GM21723 (cell line): ENCODE measurements at regions not wholly inside any gene's neighbourhood (a gene's known extent, or its start where the extent isn't known, plus 50 kb on each side); places are given as distances from the start of the nearest gene placed in this dataset.

Source experiments
- ATAC-seq: cut with Tn5 transposase; IDR thresholded peaks from one replicate; pipeline ENCODE4 v1.9.1; 2021; ENCODE audit warnings: mild to moderate bottlenecking, moderate library complexity; ENCODE audit not compliant: unreplicated experiment

DNA sequence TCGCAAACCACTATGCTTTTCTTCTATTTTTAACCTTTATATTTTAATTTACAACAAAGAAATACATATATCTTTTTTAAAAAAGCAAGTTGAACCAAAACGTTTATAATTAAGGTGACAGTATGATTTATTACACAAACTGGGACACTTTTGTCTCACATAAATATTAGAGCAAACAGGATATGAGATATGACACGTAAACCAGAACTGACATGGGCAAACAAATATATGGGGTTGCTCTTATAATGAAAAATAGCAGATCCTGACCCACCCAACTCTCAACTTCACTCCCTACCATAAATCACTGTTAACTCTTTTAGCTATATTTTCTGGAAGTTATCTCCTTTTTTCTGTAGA, 177.0 kb upstream of the EDNRA start:
- no peak for ATAC-seq

GRCh38 chr4:147307896-147308674, 172.8 kb upstream of the EDNRA start:
- ATAC-seq: no peak

- ATAC-seq: no peak
Observed at GRCh38 chr4:147309434-147309833, 171.5 kb upstream of the EDNRA start.

- ATAC-seq: no peak
Observed at GRCh38 chr4:147310312-147310711, 170.6 kb upstream of the EDNRA start.

DNA sequence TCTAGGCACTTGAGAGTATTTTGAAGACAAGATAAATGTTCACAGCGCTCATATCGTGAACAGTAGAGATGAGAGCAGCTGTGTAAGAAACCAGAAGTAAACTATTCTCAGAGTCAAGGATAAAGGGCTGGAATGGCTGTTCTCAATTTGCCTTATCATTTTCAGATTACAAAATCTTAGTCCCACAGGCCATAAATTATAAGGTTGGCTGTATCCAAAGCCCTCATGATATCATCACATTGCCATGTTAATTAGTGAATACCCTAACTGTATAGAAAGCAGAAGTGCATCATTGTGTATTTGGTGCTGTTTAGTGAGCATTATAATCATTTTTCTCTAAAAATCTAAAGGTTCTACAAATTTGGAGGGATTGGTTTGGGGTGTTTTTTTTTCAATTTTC, 168.9 kb upstream of the EDNRA start:
- no peak for ATAC-seq

DNA sequence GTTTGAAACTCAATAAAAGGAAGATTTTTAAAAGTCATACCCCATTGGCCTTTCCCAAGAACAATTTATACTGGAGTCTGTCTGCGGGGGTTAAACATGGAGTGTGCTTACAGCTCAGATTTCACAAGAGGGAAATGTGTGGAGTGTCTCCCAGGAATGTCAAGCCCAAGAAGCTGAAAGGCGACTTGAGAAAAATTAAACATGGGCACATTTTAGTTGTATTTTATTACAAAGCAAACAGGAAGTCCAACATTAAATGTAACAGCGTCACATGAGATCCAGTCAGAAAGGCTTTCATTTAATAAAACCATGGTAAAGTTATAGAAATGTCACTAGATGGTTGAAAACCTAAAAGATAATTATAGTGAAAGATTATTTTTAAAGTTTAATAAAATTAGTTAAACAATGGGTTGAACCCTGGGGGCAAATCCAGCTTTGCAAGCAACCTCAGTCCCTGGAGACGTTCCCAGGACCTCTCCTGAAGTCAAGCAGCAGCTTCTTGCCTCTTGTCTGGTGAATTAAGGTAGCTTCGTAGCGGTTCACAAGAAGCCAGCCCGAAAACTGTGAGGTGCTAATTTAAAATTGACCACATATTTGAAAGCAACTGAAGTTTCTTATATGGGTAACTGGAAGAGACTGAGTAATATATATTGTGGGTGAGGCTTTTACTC, 168.4 kb upstream of the EDNRA start:
- ATAC-seq: no peak

DNA sequence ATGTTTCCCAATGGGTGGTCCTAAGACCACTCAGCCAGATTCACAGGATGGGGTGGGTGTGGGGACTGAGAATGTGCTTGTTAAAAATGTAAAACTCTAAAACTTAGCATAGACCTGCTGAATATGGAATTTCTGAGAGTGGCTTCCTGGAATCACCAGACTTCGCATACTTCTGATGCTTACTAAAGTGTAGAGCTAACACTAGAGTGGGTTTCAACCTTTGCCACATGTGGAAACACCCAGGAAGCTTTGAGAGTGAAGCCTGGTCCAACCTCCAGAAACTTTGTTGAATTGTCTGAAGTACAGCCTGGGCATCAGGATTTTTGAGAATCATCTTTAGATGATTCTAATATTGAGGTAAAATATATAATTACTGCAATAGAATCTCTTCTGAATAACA, 167.8 kb upstream of the EDNRA start:
- no peak for ATAC-seq

- no peak for ATAC-seq
Observed at GRCh38 chr4:147318586-147318985, 162.3 kb upstream of the EDNRA start.

GRCh38 chr4:147325571-147325981, 155.3 kb upstream of the EDNRA start:
- no peak for ATAC-seq

DNA sequence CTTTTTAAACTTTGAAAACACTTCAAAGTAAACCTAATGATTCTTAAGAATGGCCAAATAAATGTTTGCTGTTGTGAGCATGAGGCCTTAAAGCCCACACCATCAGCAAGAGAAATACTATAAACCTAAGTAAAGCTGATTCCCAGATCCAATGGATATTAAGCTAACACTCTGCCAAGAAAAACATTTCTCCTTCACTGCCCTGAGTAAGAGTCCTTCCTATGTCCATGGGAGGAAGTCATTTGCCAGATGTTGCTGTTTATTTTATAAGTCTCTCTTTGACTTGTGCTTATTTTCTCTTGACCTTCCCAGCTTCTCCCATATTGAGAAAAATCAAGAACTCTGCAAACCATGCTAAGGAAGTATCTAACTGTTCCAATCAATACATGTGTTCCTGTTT, 154.3 kb upstream of the EDNRA start:
- ATAC-seq: no peak

DNA sequence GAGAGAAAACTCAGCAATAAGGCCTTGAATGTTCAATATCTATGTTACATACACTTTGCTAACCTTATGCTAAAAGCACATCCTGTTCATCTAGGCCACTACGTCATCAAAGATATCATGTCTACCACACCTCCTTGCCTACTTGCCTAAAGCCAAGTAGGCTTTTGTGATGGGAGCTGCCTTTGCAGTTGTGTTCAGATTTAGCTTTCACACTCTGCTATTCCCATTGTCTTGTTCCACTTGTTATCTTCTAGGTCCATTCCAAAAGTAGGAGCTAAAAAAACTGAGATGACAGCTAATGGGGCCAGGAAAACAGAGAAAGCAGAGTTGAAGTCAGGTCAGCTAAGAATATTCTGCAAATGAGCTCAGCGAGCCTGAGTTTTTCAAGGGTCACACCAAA, 153.6 kb upstream of the EDNRA start:
- ATAC-seq: no peak

- ATAC-seq: no peak
Observed at GRCh38 chr4:147328189-147328588, 152.7 kb upstream of the EDNRA start.

GRCh38 chr4:147328756-147329446, 152.0 kb upstream of the EDNRA start:
- ATAC-seq: no peak

DNA sequence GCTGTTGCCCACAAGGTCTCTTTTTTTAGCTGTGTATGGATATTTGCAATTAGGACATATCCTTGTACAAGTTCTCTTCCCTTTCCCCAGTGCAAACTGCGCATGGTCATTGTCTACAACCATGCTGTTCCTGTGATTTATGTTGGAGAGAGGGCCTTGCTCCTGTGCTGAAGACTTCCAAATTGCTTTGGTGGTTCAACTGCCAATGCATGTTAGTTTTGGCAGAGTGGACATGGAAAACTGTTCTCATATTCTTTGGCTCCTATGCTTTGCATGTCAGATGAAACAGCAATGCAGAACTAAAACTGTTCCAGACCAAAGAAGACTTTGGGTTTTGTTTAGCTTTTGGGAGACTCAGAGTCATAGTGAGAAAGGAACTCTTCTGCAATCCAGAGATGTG, 148.8 kb upstream of the EDNRA start:
- ATAC-seq: no peak

DNA sequence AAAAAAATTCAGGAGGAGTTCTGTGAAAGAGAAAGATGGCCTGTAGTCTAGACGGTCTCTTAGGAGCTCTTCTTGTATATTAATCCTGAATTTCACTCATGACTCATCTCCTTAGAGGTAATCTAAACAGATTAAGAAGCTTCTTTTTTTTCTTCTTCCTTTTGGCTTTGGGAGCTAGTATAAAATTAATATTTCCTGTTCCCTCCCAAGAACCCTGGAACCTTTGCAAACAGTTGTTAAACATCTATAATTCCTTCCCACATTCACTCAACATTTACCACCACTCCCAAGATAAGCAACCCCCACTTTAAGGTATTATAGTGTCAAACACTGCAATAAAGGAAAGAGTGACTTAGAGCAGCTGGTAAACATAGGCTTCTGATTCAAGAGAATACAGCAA, 146.4 kb upstream of the EDNRA start:
- no peak for ATAC-seq

DNA sequence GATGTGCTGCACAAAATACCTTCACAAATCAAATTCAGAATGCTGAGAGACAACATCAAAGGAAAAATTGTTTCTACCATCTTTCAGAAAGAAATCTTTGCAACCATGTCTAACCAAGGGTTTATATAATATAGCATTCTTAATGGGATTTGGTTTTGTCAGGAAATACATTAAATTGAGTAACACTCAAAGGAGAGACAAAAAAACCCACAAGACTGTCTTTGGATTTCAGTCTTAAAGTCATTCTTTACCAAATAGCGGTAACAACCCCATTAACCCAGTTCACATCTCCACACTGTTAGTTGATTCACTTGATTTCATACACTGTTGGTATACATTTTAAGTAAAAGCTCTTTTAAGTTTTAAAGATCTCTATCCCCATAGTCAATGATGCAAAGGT, 145.7 kb upstream of the EDNRA start:
- ATAC-seq: no peak

GRCh38 chr4:147336252-147336651, 144.6 kb upstream of the EDNRA start:
- no peak for ATAC-seq

DNA sequence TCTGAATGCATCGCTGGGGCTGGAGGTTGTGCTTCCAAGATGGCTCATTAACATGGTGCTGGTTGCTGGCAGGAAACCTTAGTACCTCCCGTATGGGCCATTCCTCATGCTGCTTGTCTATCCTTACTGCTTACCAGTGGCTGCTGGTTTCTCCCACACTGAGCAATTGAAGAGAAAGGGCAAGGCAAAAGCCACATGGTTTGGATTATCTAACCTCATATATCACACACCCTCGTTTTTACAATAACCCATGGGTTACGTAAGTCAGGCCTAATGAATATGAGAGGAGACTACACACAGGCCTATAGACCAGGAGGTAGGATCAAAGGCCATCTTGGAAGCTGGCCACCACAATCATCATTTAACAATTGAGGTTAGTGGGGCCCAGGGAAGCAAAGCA, 141.8 kb upstream of the EDNRA start:
- no peak for ATAC-seq

DNA sequence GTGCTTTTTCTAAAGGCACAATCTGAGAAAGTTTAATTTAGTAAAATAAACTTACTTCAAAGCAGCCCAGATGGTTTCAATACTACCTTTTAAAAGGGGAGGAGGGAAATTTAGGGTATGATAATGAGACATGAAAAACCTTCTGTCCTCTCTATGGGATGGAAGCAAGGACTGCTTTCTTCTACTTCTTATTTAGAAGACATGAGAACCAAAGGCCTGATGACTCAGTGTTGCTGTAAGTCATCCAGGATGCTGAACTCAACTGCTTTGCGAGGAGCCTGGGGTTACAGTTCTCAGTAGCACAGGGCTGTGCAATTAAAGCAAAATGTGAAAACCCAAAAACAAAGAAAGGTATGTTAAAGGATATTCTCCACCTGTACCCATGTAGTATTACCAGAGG, 140.8 kb upstream of the EDNRA start:
- ATAC-seq: no peak

DNA sequence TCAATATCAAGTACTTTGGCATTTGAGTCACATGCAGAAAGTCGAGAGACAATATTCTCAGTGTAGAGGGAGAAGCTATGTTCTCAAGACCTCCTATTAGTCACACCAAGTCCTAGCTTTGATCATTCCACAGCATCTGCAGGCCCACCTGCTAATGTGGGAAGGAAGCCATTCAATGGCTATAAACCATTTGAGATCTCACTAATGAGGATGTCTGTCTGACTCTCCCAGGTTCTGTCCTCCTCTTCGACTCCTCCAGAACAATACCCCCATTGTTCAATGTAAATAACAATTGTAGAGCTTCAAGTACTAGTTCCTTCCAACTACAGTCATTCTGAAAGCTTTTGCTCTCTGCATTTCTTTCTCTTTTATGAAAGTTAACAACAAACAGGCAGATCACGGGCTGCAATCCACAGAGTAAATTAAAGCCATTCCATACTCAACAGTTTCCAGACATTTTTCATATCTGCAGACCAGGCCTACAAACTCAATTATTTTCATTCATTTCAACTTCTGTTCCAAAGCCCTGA, 140.2 kb upstream of the EDNRA start:
- no peak for ATAC-seq

DNA sequence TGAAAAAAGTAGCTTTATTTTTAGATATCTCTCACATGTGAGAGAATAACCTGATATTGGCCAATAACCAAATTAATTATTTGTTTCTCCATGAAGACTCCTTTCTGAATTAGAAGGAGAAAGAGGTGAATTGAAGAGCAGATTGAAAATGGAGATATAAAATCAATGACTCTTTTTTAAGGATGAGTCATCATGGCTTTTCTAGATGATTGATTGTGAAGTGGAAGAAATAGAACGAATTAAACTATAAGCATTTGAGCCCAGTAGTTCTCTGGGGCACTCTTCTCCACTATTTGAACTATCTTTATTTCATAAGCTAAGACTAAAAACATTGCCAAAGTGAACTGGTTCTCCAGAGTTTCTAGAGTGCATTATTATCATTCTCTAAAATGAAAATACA, 137.2 kb upstream of the EDNRA start:
- no peak for ATAC-seq

DNA sequence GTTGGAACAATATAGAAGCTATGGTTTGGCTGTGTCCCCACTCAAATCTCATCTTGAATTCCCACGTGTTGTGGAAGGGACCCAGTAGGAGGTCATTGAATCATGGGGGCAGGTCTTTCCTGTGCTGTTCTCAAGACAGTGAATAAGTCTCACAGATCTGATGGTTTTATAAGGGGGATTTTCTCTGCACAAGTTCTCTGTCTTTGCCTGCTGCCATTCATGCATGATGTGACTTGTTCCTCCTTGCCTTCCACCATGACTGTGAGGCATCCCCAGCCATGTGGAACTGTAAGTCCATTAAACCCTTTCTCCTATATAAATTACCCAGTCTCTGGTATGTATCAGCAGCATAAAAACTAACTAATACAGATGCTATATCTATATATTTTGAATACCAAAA, 135.2 kb upstream of the EDNRA start:
- ATAC-seq: no peak
